ENCODE measurements at regions not wholly inside any gene's neighbourhood (a gene's known extent, or its start where the extent isn't known, plus 50 kb on each side); places are given as distances from the start of the nearest gene placed in this dataset.

GRCh38 chr2:37779139-37779538, 107.7 kb upstream of the CDC42EP3 start:
- TF ChIP-seq CTCF (IDR thresholded peaks at IDR 0.05) (no peak), POLR2AphosphoS5 (IDR thresholded peaks at IDR 0.05) (no peak), POLR2A (IDR thresholded peaks at IDR 0.05) (no peak)

All from prostate gland (tissue), 2 donors.